ENCODE measurements at regions not wholly inside any gene's neighbourhood (a gene's known extent, or its start where the extent isn't known, plus 50 kb on each side); places are given as distances from the start of the nearest gene placed in this dataset.

- TF ChIP-seq TAF1 (IDR thresholded peaks at IDR 0.05; ENCODE audit: low read depth) = no peak
- no peak for TF ChIP-seq FOXM1 (IDR thresholded peaks at IDR 0.05; ENCODE audit: borderline replicate concordance, low read depth)
- no peak for TF ChIP-seq REST (IDR thresholded peaks at IDR 0.05; ENCODE audit: low read depth)
- TF ChIP-seq YY1 (IDR thresholded peaks at IDR 0.05; ENCODE audit: low read depth) = no peak
- no peak for TF ChIP-seq NFIC (IDR thresholded peaks at IDR 0.05)
- TF ChIP-seq MAX (IDR thresholded peaks at IDR 0.05) = no peak
- no peak for TF ChIP-seq USF1 (IDR thresholded peaks at IDR 0.05)
- TF ChIP-seq RAD21 (IDR thresholded peaks at IDR 0.05; ENCODE audit: low read depth) = no peak
- no peak for TF ChIP-seq EGR1 (IDR thresholded peaks at IDR 0.05)
- TF ChIP-seq TEAD4 (IDR thresholded peaks at IDR 0.05) = no peak
- no peak for TF ChIP-seq EP300 (IDR thresholded peaks at IDR 0.05; ENCODE audit: borderline replicate concordance)
These were observed 508.8 kb downstream of the DIPK2A start for GRCh38 chr3:144480416-144480919.
